ENCODE measurements at regions not wholly inside any gene's neighbourhood (a gene's known extent, or its start where the extent isn't known, plus 50 kb on each side); places are given as distances from the start of the nearest gene placed in this dataset.
A peak's percentile ranks its signal among the peaks of the same experiment; 100 is the strongest.

DNA sequence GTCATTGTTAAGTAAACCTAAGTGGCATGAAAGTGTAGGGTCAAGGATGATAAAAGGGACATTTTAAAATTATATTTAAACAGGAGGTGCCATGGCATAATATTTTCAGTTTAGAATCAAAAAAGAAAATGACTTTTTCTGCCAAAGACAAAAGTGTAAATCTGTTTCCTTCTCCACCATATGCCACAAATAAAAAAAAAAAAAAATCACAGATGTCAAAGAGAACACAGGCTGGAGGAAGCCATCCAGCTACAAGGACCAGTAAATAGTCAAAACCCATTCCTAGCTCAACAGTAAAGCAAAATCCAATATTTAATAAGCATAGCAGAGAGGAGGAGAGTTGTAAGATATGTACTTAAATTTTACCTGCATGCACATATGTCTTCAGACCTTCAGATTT is 321.3 kb upstream of the TMEM229A start (continued):
- TF ChIP-seq, protein P1, sequence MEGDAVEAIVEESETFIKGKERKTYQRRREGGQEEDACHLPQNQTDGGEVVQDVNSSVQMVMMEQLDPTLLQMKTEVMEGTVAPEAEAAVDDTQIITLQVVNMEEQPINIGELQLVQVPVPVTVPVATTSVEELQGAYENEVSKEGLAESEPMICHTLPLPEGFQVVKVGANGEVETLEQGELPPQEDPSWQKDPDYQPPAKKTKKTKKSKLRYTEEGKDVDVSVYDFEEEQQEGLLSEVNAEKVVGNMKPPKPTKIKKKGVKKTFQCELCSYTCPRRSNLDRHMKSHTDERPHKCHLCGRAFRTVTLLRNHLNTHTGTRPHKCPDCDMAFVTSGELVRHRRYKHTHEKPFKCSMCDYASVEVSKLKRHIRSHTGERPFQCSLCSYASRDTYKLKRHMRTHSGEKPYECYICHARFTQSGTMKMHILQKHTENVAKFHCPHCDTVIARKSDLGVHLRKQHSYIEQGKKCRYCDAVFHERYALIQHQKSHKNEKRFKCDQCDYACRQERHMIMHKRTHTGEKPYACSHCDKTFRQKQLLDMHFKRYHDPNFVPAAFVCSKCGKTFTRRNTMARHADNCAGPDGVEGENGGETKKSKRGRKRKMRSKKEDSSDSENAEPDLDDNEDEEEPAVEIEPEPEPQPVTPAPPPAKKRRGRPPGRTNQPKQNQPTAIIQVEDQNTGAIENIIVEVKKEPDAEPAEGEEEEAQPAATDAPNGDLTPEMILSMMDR (conservative IDR thresholded peaks at IDR 0.05; ENCODE audit: low read depth in 2 of 2), result no peak
- TF ChIP-seq ZNF114 (CRISPR knock-in tag; IDR thresholded peaks at IDR 0.05) (no peak), ZNF331 (CRISPR knock-in tag; IDR thresholded peaks at IDR 0.05; ENCODE audit: low read depth) (no peak), POLR2AphosphoS5 (IDR thresholded peaks at IDR 0.05; ENCODE audit: low read depth) (no peak)

DNA sequence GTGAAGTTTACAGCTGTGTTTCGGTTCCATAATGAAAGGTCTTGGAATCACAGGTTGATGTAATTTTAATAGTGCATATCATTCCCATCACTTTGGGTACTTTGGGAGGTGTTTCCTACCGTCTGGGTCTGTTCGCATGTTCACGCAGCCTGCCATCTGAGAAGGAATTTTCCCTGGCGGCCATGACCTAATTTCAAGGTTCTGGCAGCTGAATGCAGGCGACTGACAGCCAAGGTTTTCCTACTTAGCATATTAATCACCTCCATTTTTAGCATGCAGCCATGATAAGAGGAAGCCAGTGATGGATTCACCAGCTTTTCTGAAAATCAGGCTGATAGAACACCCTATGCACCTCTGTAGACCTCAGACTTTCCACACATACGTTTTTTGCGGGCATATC is 319.1 kb upstream of the TMEM229A start:
- ATAC-seq, result no peak
- Mint-ChIP-seq H3K9me3 (no peaks in the 10 kb centered on the region), H3K36me3 (ENCODE audit: low read depth) (no peaks in the 10 kb centered on the region), H3K4me3 (no peak overlapping the region), H3K27ac (no peak overlapping the region), H3K4me1 (peaks cover 5% of the 10 kb centered on the region; the same call in 2 of the 3 replicates), H3K27me3 (ENCODE audit: insufficient read depth, low read depth, poor library complexity) (no peaks in the 10 kb centered on the region)
- Histone ChIP-seq H3K27me3 (ENCODE audit: insufficient read depth) (no peaks in the 10 kb centered on the region), H3K4me3 (no peak overlapping the region), H3K9me2 (ENCODE audit: insufficient read depth) (0 out of 2 replicates have a peak, but pooled peaks cover 2% of the 10 kb centered on the region), H3K4me1 (ENCODE audit: insufficient read depth) (0 out of 2 replicates have a peak, but pooled peaks cover 7% of the 10 kb centered on the region), H3K79me2 (replicated peaks; ENCODE audit: insufficient read depth) (no peaks in the 10 kb centered on the region), H3K27ac (ENCODE audit: low read depth) (no peak overlapping the region), H3F3A (replicated peaks; ENCODE audit: low read depth) (no peaks in the 10 kb centered on the region), H3K4me2 (no peak overlapping the region), H2AFZ (no peak overlapping the region), H4K20me1 (replicated peaks; ENCODE audit: insufficient read depth) (no peaks in the 10 kb centered on the region), H3K36me3 (ENCODE audit: insufficient read depth) (no peaks in the 10 kb centered on the region)
- peak; percentile 8 for DNase-seq (ENCODE audit: low spot score)
- TF ChIP-seq ZNF331 (CRISPR knock-in tag; IDR thresholded peaks at IDR 0.05; ENCODE audit: low read depth) (no peak), ETS1 (IDR thresholded peaks at IDR 0.05) (no peak), EZH2 (IDR thresholded peaks at IDR 0.05; ENCODE audit: low read depth, unreplicated experiment) (no peak), STAT1 (IDR thresholded peaks at IDR 0.05; ENCODE audit: unreplicated experiment) (no peak), JUNB (IDR thresholded peaks at IDR 0.05; ENCODE audit: unreplicated experiment) (no peak), POLR2AphosphoS5 (IDR thresholded peaks at IDR 0.05; ENCODE audit: low read depth) (no peak), ZNF114 (CRISPR knock-in tag; IDR thresholded peaks at IDR 0.05) (no peak)
- TF ChIP-seq, protein P2, sequence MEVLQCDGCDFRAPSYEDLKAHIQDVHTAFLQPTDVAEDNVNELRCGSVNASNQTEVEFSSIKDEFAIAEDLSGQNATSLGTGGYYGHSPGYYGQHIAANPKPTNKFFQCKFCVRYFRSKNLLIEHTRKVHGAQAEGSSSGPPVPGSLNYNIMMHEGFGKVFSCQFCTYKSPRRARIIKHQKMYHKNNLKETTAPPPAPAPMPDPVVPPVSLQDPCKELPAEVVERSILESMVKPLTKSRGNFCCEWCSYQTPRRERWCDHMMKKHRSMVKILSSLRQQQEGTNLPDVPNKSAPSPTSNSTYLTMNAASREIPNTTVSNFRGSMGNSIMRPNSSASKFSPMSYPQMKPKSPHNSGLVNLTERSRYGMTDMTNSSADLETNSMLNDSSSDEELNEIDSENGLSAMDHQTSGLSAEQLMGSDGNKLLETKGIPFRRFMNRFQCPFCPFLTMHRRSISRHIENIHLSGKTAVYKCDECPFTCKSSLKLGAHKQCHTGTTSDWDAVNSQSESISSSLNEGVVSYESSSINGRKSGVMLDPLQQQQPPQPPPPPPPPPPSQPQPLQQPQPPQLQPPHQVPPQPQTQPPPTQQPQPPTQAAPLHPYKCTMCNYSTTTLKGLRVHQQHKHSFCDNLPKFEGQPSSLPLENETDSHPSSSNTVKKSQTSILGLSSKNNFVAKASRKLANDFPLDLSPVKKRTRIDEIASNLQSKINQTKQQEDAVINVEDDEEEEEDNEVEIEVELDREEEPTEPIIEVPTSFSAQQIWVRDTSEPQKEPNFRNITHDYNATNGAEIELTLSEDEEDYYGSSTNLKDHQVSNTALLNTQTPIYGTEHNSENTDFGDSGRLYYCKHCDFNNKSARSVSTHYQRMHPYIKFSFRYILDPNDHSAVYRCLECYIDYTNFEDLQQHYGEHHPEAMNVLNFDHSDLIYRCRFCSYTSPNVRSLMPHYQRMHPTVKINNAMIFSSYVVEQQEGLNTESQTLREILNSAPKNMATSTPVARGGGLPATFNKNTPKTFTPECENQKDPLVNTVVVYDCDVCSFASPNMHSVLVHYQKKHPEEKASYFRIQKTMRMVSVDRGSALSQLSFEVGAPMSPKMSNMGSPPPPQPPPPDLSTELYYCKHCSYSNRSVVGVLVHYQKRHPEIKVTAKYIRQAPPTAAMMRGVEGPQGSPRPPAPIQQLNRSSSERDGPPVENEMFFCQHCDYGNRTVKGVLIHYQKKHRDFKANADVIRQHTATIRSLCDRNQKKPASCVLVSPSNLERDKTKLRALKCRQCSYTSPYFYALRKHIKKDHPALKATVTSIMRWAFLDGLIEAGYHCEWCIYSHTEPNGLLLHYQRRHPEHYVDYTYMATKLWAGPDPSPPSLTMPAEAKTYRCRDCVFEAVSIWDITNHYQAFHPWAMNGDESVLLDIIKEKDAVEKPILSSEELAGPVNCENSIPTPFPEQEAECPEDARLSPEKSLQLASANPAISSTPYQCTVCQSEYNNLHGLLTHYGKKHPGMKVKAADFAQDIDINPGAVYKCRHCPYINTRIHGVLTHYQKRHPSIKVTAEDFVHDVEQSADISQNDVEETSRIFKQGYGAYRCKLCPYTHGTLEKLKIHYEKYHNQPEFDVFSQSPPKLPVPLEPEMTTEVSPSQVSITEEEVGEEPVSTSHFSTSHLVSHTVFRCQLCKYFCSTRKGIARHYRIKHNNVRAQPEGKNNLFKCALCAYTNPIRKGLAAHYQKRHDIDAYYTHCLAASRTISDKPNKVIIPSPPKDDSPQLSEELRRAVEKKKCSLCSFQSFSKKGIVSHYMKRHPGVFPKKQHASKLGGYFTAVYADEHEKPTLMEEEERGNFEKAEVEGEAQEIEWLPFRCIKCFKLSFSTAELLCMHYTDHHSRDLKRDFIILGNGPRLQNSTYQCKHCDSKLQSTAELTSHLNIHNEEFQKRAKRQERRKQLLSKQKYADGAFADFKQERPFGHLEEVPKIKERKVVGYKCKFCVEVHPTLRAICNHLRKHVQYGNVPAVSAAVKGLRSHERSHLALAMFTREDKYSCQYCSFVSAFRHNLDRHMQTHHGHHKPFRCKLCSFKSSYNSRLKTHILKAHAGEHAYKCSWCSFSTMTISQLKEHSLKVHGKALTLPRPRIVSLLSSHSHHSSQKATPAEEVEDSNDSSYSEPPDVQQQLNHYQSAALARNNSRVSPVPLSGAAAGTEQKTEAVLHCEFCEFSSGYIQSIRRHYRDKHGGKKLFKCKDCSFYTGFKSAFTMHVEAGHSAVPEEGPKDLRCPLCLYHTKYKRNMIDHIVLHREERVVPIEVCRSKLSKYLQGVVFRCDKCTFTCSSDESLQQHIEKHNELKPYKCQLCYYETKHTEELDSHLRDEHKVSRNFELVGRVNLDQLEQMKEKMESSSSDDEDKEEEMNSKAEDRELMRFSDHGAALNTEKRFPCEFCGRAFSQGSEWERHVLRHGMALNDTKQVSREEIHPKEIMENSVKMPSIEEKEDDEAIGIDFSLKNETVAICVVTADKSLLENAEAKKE (CRISPR knock-in tag; IDR thresholded peaks at IDR 0.05), result no peak
- TF ChIP-seq, protein P1 (conservative IDR thresholded peaks at IDR 0.05; ENCODE audit: low read depth in 2 of 2), result no peak
- TF ChIP-seq, protein P3, sequence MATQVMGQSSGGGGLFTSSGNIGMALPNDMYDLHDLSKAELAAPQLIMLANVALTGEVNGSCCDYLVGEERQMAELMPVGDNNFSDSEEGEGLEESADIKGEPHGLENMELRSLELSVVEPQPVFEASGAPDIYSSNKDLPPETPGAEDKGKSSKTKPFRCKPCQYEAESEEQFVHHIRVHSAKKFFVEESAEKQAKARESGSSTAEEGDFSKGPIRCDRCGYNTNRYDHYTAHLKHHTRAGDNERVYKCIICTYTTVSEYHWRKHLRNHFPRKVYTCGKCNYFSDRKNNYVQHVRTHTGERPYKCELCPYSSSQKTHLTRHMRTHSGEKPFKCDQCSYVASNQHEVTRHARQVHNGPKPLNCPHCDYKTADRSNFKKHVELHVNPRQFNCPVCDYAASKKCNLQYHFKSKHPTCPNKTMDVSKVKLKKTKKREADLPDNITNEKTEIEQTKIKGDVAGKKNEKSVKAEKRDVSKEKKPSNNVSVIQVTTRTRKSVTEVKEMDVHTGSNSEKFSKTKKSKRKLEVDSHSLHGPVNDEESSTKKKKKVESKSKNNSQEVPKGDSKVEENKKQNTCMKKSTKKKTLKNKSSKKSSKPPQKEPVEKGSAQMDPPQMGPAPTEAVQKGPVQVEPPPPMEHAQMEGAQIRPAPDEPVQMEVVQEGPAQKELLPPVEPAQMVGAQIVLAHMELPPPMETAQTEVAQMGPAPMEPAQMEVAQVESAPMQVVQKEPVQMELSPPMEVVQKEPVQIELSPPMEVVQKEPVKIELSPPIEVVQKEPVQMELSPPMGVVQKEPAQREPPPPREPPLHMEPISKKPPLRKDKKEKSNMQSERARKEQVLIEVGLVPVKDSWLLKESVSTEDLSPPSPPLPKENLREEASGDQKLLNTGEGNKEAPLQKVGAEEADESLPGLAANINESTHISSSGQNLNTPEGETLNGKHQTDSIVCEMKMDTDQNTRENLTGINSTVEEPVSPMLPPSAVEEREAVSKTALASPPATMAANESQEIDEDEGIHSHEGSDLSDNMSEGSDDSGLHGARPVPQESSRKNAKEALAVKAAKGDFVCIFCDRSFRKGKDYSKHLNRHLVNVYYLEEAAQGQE (IDR thresholded peaks at IDR 0.05; ENCODE audit: unreplicated experiment), result no peak

Measured in GM23338 (cell line).